ENCODE measurements at regions not wholly inside any gene's neighbourhood (a gene's known extent, or its start where the extent isn't known, plus 50 kb on each side); places are given as distances from the start of the nearest gene placed in this dataset.
"Not testable (repeated sequence)": the region's sequence is repeated elsewhere in the genome, so short reads cannot be mapped to it uniquely, and the experiment has no call there.

DNA sequence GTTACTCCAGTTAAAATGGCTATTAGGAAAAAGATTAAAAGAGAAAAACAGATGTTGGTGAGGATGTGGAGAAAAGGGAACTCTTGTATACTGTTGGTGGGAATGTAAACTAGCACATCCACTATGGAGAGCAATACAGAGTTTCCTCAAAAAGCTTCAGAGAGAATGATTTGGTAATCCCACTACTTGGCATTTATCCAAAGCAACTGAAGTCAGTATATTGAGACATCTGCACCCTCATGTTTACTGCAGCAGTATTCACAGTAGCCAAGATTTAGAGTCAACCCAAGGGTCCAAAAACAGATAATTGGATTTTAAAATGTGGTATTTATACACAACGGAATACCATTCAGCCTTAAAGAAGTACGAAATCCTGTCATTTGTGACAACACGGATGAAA, 469.5 kb downstream of the QKI start:
- Mint-ChIP-seq H3K27me3 (peaks cover 18% of the 10 kb centered on the region), H3K36me3 (ENCODE audit: low read depth) (no peaks in the 10 kb centered on the region), H3K9me3 (no peaks in the 10 kb centered on the region), H3K4me1 (no peaks in the 10 kb centered on the region), H3K4me3 (no peak overlapping the region), H3K27ac (no peak overlapping the region)
- ATAC-seq (no peak), DNase-seq (no peak)

GRCh38 chr6:163878698-163879097, 464.2 kb downstream of the QKI start:
- no peak for ATAC-seq
- no peak for DNase-seq
- no peak overlapping the region for H3K27ac Mint-ChIP-seq
- no peaks in the 10 kb centered on the region for H3K4me1 Mint-ChIP-seq
- H3K27me3 Mint-ChIP-seq = peaks cover 20% of the 10 kb centered on the region
- H3K36me3 Mint-ChIP-seq (ENCODE audit: low read depth) = no peaks in the 10 kb centered on the region
- no peak overlapping the region for H3K4me3 Mint-ChIP-seq
- H3K9me3 Mint-ChIP-seq = no peaks in the 10 kb centered on the region

- ATAC-seq (no peak), DNase-seq (no peak)
- H3K27me3 Mint-ChIP-seq = peaks cover 20% of the 10 kb centered on the region
- no peaks in the 10 kb centered on the region for H3K9me3 Mint-ChIP-seq
- H3K4me3 Mint-ChIP-seq = no peak overlapping the region
- H3K4me1 Mint-ChIP-seq = no peaks in the 10 kb centered on the region
- no peaks in the 10 kb centered on the region for H3K36me3 Mint-ChIP-seq (ENCODE audit: low read depth)
- H3K27ac Mint-ChIP-seq = no peak overlapping the region
Observed at GRCh38 chr6:163877877-163878639, 463.5 kb downstream of the QKI start.

GRCh38 chr6:163876391-163876790, 461.9 kb downstream of the QKI start:
- H3K4me3 Mint-ChIP-seq = no peak overlapping the region
- H3K4me1 Mint-ChIP-seq = no peaks in the 10 kb centered on the region
- no peak for DNase-seq
- H3K27me3 Mint-ChIP-seq = peaks cover 14% of the 10 kb centered on the region
- ATAC-seq = no peak
- no peaks in the 10 kb centered on the region for H3K9me3 Mint-ChIP-seq
- H3K36me3 Mint-ChIP-seq (ENCODE audit: low read depth) = no peaks in the 10 kb centered on the region
- no peak overlapping the region for H3K27ac Mint-ChIP-seq

- no peak for DNase-seq
- H3K4me3 Mint-ChIP-seq = no peak overlapping the region
- no peaks in the 10 kb centered on the region for H3K4me1 Mint-ChIP-seq
- peaks cover 12% of the 10 kb centered on the region for H3K27me3 Mint-ChIP-seq
- no peaks in the 10 kb centered on the region for H3K9me3 Mint-ChIP-seq
- ATAC-seq = no peak
- no peaks in the 10 kb centered on the region for H3K36me3 Mint-ChIP-seq (ENCODE audit: low read depth)
- H3K27ac Mint-ChIP-seq = no peak overlapping the region
Observed at GRCh38 chr6:163874784-163875183, 460.3 kb downstream of the QKI start.

DNA sequence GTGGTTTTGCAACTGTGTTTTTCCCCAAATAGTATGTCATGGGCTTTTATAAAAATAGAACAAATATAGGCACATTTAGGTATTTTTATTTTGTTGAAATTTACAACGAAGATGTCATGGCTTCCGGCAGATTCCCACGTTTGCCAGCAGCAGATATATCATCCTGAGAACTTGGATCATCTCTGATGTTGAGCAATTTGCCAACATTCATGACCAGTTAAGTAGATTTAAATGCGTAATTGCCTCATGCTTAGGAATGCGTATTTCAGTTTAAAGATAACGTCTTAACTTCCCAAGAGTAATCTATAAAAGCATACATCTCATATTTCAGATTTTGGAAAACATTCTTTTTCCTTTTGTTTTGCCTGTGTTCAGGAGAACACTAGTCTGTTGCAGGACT, 457.8 kb downstream of the QKI start:
- no peaks in the 10 kb centered on the region for H3K36me3 Mint-ChIP-seq (ENCODE audit: low read depth)
- no peak for ATAC-seq
- H3K27me3 Mint-ChIP-seq = peaks cover 2% of the 10 kb centered on the region
- H3K9me3 Mint-ChIP-seq = no peaks in the 10 kb centered on the region
- H3K27ac Mint-ChIP-seq = no peak overlapping the region
- no peak for DNase-seq
- no peaks in the 10 kb centered on the region for H3K4me1 Mint-ChIP-seq
- no peak overlapping the region for H3K4me3 Mint-ChIP-seq

DNA sequence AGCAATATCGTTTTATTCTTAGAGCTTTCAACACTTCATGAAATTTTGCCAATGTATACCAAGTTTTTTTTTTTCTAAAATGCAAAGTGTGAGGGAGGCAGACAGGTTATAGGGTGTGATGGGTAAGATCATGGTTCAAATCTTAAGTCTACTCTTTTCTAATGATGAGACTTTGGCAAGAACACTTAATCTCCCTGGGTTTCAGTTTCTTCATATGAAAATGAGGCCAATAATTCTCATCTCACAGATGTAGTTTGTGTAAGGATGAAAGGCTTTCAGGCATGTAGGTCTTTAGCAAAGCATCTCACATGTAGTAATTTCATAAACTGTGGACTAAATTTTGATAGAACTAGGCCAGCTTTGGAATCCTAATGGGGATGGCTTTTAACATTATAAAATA, 457.1 kb downstream of the QKI start:
- H3K9me3 Mint-ChIP-seq = no peaks in the 10 kb centered on the region
- peaks cover 2% of the 10 kb centered on the region for H3K27me3 Mint-ChIP-seq
- H3K27ac Mint-ChIP-seq = no peak overlapping the region
- H3K4me3 Mint-ChIP-seq = no peak overlapping the region
- DNase-seq = no peak
- H3K4me1 Mint-ChIP-seq = no peaks in the 10 kb centered on the region
- H3K36me3 Mint-ChIP-seq (ENCODE audit: low read depth) = no peaks in the 10 kb centered on the region
- ATAC-seq = no peak

DNA sequence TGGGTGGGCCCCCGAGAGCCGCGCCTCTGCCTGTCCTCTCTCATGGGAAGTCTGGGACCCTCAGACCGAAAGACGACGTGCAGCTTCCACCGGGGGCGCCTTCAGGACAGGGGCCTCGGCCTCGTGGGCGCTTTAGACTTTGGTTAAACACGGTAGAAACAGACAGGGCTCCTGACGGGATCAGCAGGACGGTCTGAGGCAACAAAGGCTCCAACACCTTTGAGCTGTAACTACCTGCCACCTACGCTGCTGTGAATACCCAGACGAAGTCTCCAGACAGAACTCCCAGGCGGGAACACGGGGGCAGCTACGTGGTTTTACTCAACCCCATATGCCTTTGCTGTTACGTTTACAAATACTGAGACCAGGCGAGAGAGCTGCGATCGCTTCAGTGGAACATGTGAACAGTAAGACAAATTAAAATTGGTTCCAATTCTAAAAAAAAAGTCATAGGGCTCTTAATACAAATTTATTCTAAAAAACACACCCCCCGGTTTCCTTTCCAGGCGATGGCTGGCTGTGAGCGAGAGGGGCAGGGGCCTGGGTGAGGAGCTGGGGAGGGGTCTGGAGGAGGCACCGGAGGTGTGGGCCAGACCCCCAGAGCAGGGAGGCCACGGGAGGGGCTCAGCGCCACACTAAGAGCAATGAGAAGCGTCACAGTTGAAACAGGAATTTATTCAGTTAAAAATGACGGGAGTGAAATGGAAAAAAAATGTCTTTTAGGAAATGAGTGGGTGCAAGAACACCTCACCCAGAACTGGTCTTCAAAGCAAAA, 453.2 kb downstream of the QKI start:
- H3K27me3 Mint-ChIP-seq = peaks cover 12% of the 10 kb centered on the region
- H3K4me1 Mint-ChIP-seq = no peaks in the 10 kb centered on the region
- H3K9me3 Mint-ChIP-seq = no peaks in the 10 kb centered on the region
- no peak overlapping the region for H3K27ac Mint-ChIP-seq
- H3K36me3 Mint-ChIP-seq (ENCODE audit: low read depth) = no peaks in the 10 kb centered on the region
- ATAC-seq (no peak), DNase-seq (no peak)
- no peak overlapping the region for H3K4me3 Mint-ChIP-seq

GRCh38 chr6:163866192-163866591, 451.7 kb downstream of the QKI start:
- H3K9me3 Mint-ChIP-seq = no peaks in the 10 kb centered on the region
- no peaks in the 10 kb centered on the region for H3K36me3 Mint-ChIP-seq (ENCODE audit: low read depth)
- H3K4me1 Mint-ChIP-seq = no peaks in the 10 kb centered on the region
- peaks cover 21% of the 10 kb centered on the region for H3K27me3 Mint-ChIP-seq
- H3K4me3 Mint-ChIP-seq = no peak overlapping the region
- no peak overlapping the region for H3K27ac Mint-ChIP-seq
- DNase-seq (no peak), ATAC-seq (no peak)

DNA sequence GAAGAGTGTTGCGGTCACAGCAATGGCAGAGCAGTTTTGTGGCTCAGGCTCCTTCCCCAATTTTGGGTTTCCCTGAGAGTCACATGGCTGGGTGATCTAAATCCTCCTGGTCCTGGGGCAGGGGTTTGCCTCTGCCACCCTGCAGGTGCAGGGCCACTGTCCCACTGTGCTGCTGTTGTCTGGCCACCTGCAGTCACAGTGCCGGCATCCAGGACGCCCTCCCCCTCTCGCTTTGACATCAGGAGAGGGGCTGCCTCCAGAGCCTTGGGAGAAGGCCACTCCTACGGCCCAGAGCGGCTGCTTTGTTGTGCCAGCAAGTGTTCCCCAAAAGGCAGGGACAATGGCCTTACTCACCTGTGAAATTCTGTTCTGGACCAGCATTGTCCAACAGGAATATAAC, 449.0 kb downstream of the QKI start:
- ATAC-seq (no peak), DNase-seq (no peak)
- no peaks in the 10 kb centered on the region for H3K4me1 Mint-ChIP-seq
- no peak overlapping the region for H3K27ac Mint-ChIP-seq
- H3K4me3 Mint-ChIP-seq = no peak overlapping the region
- H3K27me3 Mint-ChIP-seq = peaks cover 25% of the 10 kb centered on the region
- H3K9me3 Mint-ChIP-seq = no peaks in the 10 kb centered on the region
- no peaks in the 10 kb centered on the region for H3K36me3 Mint-ChIP-seq (ENCODE audit: low read depth)

DNA sequence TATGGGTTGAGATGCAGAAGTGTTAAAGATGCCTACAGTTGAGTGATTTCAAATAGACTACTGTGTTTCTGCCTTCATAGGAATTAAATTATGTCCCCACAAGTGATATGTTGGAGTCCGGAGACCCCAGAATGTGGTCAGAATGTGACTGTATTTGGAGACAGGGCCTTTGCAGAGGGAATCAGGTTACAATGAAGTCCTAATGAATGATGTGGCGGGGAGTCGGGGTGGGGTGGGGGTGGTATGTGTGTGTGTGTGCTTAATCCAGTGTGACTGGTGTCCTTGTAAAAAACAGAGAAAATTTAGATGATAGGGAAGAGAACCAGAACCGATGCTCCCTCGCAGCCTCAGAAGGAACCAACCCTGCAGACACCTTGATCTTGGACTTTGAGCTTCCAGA, 448.2 kb downstream of the QKI start:
- ATAC-seq (no peak), DNase-seq (no peak)
- H3K27ac Mint-ChIP-seq = no peak overlapping the region
- H3K9me3 Mint-ChIP-seq = no peaks in the 10 kb centered on the region
- no peaks in the 10 kb centered on the region for H3K4me1 Mint-ChIP-seq
- peaks cover 25% of the 10 kb centered on the region for H3K27me3 Mint-ChIP-seq
- H3K4me3 Mint-ChIP-seq = no peak overlapping the region
- H3K36me3 Mint-ChIP-seq (ENCODE audit: low read depth) = no peaks in the 10 kb centered on the region

DNA sequence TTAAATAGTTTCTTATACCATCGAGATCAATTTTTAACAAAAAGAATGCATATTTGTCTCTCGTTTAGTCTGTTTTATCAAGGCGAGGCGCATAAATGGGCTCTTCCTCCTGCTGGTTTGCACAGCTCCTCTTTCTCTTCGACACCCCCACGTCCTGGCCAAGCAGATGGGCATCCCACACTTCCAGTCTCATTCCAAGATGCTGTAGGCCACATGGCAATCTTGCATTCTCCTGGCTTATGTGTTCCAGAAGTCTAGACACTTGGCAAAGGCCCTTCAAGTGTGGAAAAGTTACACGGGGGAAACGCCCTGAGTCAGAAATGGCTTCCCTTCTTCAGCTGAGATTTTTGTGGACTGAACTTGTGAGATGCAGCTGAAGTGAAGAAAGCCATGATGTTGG, 447.1 kb downstream of the QKI start:
- Mint-ChIP-seq H3K9me3 (no peaks in the 10 kb centered on the region), H3K4me1 (no peaks in the 10 kb centered on the region), H3K27ac (no peak overlapping the region), H3K27me3 (peaks cover 23% of the 10 kb centered on the region), H3K36me3 (ENCODE audit: low read depth) (no peaks in the 10 kb centered on the region), H3K4me3 (no peak overlapping the region)
- no peak for DNase-seq
- no peak for ATAC-seq

DNA sequence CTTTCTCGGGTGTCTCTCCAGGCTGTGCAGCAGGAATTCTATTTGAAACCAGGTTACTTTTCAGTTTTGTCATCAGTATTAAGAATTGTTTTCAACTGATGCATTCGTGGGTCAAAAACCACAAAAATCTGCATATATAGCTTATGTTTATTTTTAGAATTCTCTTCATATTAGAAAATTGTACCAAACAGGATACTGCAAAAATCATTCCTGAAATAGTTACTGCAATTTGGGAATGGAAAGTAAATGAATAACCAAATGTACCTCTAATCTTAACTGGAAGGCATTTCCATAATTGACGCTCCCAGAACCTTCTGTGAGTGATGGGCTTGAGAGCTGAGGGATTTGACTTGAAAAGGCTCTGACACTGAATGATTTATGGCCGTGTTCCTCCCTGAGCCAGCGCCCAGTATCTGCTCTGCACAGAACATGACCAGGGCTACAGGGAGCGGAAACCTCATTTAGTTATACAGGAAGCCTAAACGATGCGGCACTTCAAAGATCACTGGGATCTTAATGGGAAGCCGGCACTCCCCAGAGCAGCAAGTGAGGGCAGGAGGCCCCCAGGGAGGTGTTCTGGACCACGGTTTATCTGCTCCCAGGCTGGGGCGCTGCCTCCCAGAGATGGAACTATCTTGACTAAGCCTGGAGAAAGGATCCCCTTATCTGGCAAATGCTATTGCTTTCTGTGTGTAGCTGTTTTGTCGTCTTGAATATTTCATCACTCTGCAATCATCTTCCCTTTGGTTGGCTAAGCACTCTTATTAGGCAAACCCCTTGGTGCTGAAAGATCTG, 446.0 kb downstream of the QKI start:
- H3K27ac Mint-ChIP-seq = no peak overlapping the region
- no peaks in the 10 kb centered on the region for H3K9me3 Mint-ChIP-seq
- H3K4me3 Mint-ChIP-seq = no peak overlapping the region
- ATAC-seq (no peak), DNase-seq (no peak)
- H3K36me3 Mint-ChIP-seq (ENCODE audit: low read depth) = no peaks in the 10 kb centered on the region
- H3K27me3 Mint-ChIP-seq = peaks cover 20% of the 10 kb centered on the region
- no peaks in the 10 kb centered on the region for H3K4me1 Mint-ChIP-seq

- not testable (repeated sequence) for H3K36me3 Mint-ChIP-seq (ENCODE audit: low read depth); ATAC-seq; DNase-seq; H3K9me3 Mint-ChIP-seq; H3K27ac Mint-ChIP-seq; H3K4me1 Mint-ChIP-seq; H3K4me3 Mint-ChIP-seq
- H3K27me3 Mint-ChIP-seq = peaks cover 13% of the 10 kb centered on the region
Observed at GRCh38 chr6:163858870-163859269, 444.4 kb downstream of the QKI start.

GRCh38 chr6:163857421-163857820, 442.9 kb downstream of the QKI start:
- DNase-seq = no peak
- no peaks in the 10 kb centered on the region for H3K36me3 Mint-ChIP-seq (ENCODE audit: low read depth)
- H3K27ac Mint-ChIP-seq = no peak overlapping the region
- ATAC-seq = no peak
- H3K4me3 Mint-ChIP-seq = no peak overlapping the region
- H3K27me3 Mint-ChIP-seq = peaks cover 13% of the 10 kb centered on the region
- no peaks in the 10 kb centered on the region for H3K4me1 Mint-ChIP-seq
- H3K9me3 Mint-ChIP-seq = no peaks in the 10 kb centered on the region

Measured in activated naive CD8-positive, alpha-beta T cell treated with anti-CD3 and anti-CD28 coated beads, Interleukin-2, amount 50 U/mL, for 24 hours (primary cell).